ENCODE measurements at regions not wholly inside any gene's neighbourhood (a gene's known extent, or its start where the extent isn't known, plus 50 kb on each side); places are given as distances from the start of the nearest gene placed in this dataset.
"Not testable (repeated sequence)": the region's sequence is repeated elsewhere in the genome, so short reads cannot be mapped to it uniquely, and the experiment has no call there.

DNA sequence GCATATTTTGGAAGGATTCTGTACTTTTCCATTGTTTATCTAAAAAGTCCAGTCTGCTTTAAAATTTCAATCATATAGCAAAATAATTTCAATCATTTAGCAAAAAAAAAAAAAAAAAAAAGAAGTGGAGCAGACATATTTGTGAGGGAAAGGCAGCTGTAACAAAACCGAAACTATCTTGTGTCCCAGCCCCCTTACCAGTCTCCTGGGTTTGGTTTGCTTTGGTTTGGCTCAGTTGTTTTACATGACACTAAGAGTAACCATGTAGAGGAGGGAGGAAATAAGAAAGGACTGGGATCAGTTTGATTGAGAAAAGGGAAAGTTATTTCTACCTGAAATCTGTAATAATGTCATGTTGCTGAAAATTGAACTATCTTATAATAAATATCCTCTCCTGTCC lies 158.8 kb upstream of the GADL1 start:
- no peak for DNase-seq

DNA sequence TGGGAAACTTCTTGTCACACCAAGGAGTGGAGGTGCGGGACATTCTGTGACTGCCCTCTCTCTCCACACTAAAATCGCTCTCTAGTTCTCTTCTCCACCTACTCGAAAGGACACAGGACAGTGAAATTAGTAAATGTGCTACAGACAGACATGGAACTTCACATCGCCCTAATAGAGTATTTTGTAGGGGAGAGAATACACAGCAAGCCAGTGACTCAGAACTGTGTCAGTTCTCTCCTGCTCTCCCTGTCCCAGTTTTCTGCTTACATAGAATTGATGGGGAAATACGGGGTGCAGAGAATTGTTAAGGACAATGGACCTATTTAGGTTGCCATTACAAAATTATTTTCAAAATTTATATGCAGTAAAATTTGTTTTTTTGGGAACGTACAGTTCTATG lies 159.6 kb upstream of the GADL1 start:
- DNase-seq, result no peak

DNA sequence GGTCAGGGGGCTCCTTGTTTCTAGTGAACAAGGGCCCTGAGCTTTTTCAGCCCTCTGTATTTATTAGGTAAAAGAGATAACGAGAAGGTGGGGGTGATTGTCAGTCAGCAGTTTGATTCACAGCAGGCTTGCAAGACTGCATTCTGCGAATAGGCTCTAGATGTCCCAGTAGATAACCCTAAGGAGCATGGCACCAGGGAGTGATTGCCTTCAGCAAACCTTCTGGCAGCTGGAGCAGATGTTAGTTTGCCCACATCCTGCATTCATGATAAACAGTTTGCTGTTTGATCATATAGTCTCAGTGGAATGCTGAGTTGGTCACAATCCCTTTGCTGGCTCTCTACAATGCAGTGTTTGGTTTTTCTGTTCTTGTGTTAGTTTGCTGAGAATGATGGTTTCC lies 161.3 kb upstream of the GADL1 start:
- no peak for DNase-seq

DNA sequence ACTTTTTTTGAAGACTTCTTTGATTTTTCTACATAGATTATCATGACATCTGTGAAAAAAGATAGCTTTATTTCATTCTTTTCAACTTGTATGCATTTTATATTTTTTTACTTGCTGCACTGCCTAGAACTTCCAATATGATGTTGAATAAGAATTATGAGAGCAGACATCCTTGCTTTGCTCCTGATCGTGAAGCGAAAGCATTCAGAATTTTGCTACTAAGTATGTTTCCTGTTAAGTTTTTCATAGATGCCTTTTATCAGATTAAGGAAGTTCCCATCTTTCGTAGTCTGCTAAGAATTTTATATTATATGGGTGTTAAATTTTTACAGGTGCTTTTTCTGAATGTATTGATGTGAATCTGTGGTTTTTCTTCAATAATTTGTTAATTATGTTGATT lies 163.4 kb upstream of the GADL1 start:
- DNase-seq, result no peak

DNA sequence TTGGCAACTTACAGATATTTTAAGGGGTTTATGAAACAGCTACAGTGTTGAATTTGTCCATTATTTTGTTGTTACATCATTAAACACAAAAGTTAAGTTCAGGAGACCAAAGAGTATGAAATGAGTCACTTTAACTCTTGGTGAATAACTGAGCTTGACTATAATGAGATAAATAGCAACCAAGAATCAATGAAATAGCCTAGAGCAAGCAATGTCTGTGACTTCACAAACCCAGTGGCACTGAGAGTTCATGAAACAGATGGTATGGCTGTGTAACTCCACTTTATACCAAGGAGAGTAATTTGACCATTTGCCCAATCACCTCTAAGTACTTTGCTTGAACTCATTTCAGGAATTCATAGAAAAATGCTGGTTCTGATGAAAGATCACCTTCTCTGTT lies 169.6 kb upstream of the GADL1 start:
- no peak for DNase-seq

DNA sequence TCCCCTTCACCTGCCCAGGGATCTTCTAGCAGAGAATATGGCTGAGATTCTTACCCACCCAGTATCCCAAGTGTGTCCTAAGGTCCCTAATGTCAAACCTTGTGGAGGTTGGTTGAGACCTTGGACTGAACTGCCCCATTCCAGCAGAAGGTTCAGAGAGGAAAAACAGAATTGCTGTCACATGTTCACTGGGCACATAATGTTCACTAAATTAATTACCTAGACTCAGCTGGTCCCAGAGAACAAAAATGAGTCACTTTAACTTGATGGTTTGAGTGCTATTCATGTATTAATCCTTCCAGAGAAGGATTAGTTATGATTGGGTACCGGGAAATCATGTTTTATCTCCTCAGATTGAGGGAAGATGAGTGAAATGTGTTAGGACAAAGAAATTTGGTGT lies 171.3 kb upstream of the GADL1 start:
- no peak for DNase-seq

DNA sequence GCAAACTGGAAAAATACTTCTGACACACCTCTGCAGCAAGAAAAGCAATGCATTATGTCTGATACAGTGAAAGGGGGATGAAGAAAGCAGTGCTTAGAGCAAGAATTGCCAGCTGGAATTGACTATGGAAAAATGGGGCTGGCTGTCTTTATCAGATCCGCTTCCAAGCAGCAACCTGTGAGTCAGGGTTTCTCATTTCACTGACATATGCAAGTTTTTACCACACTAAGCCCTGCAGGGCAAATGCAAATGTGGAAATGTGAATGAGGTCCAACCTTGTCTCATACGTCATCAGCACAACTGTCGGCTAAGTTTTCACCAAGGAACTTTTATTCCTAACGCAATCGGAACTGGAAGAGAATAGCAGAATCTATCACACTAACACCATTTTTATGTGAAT lies 172.5 kb upstream of the GADL1 start:
- no peak for DNase-seq

DNA sequence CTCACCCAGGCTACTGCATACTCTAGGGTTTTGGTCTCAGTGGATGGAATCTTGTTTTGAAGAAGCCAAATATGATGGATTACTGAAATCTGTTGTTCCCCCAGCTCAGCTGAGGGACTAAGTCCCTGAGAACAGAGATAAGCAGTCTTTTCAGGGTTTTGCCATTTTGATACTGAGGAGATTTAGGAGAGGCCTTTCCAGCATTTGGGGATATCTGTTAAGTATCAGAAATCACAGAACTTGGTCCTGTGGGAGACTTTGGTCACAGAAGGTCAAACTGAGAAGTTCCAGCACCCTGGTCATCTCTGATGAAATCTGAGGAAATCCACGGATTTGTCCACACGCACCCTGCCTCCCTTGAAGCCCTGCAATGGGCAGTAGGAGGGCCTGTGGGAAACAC lies 181.0 kb upstream of the GADL1 start:
- DNase-seq, result no peak

DNA sequence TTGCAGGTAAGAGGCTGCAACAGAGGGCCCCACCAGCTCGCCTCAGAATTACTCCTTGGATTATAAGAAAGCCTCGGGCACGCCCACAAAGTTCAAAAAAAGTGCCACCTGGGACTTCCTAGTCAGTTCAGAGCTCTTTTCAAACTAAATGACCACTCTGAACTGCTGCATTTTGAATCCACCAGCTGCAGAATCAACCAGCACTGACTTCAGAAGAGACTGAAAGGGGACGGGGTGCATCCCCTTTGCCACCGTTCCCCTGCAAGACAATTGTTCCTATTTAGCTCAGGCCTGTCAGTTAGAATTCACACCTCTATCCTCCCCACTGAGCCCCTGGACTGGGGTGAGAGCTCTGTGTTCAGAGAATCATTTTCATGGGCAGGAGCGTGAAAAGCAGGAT lies 181.4 kb upstream of the GADL1 start:
- DNase-seq, result no peak

DNA sequence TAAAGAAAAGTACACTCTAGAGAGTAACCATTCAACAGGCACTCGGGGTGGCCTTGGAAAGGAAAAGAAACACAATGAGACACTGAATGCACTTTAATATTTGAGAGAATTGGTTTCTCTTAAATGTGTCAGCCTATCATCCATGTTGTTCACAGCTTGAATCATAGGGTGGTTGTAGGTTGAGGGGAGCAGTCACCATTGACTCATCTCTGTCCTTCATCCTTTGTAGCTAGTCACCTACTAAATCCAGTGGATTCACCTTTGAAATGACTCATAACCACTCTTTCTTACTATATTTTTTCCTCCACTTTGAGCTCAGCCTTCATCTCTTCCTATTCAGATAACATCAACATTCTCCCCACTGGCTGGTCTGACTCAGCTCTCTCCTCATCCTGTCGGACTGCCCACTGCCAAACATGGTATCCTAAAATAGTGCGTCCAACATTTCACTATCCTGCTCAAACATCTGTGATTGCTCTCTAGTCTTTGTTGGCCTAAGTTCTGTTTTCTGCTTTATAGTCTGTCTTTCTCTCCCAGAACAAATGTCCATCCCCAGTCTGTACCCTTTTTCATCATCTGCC lies 182.7 kb upstream of the GADL1 start:
- no peak for DNase-seq

DNA sequence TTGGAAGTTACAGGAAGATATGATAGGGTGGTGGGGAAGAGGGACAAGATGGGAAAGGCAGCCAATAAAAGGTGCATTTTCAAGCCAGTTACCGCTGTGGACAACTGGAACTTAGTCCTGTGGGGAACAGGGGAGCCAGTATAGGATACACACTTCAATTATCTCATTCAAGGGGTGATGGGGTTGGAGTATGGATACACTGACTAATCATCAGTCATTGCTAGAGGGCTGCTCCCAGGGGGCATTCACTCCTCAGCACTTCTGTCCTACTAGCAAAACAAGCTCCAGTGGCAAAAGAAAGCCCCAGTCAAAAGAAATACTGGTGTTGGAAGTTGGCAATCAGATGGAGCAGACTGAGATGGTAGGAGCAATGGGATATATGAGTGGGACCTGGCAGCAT lies 183.4 kb upstream of the GADL1 start:
- no peak for DNase-seq

DNA sequence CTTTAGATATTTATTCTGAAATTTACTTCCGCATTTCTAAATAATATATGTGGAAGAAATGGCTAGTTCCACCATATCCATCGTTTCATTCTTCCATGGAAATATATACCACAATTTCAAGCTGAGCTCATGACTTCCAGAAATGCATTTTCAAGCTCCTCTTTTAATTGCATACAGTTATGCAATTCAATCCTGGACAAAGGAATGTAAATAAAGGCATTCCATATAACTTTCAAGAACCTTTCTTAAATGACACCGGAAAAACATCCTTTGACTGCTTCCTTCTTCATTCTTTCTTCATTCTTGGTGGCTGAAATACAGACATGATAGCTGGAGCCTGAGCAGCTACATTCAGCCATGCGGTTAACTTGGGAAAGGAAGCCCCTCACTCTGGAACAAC lies 185.2 kb upstream of the GADL1 start:
- DNase-seq, result no peak

DNA sequence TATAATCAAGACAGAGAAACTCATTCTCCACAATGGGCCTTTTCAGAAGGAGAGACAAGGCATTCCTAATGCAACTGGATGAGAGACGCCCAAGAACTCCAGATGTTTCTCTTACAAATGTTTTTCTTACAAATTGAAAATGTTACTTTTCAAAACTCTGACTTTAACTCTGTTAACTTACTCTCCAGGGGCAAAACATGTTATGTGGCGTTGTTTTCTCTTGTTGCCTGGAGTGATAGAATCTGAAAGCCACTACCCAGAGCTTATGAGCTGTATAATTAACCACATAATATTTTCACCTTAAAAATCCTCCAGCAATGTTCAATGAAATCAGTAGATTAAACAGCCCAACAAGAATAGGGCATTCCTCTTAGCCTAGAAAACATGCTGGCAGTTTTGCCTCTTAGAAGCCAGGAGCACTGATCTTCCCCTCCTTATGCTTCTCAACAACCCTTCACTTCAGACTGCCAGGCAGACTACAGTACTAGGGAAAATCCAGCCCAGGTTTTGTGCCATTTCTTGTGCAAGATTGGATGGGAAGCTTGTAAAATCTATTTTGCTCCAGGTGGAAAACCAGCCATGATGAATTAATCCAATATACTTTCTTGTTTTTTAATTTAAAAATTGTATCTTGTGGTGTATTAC lies 186.7 kb upstream of the GADL1 start:
- no peak for DNase-seq

DNA sequence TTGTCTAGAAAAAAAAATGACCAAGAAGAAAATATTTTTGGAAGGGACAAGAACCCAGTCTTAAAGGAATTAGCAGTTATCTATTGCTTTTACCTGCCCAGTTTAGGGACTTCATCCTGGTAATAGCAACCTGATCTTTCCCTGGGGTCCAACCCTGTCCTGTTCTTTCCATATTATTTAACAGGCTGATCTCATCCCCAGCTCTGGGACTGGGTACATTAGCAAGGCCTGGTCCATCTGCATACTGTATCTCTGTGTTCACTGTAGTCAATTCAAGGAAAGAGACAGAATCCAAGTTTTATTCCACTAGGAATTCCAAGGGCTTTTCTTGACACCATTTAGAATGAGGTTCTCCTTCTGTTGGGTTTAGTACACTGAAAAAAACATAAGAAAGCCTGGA lies 191.7 kb upstream of the GADL1 start:
- peak; percentile 2 for DNase-seq

DNA sequence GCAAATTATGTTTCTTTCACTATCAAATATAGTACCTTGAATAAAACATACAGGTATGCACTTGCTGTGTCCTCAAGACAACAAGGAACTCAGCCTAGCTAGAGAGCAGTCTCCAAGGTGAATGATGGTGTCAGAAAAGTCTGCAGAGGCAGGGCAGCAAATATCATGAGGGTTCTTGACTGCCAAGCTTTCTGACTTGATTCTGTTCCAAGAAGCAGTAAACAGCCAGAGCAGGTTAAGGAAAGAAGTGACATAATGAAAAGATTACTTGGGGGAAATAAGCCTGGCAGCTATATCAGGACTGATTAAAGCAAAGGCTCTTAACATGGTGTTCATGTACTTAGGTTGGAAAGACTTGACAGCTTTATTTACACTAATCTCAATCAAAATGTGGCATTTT lies 192.2 kb upstream of the GADL1 start:
- peak; percentile 7 for DNase-seq

DNA sequence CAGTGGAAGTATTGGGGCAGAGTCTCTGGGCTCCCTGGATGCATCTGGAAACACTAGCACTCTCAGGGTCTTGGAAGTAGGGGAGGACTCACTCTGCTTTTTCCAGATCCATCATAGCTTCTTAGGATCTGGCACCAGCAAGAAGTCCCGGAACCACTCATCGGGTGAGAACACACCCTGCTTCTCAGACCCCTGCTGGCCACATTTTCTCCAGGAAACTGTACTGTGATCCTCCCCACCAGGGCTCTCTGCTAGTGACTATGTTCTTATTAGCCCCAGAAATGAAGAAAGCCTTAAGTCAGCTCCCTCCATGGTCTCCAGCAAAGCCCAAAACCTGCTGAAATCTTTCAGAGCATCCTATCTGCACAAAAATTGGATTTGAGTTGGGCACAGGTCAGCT lies 197.3 kb upstream of the GADL1 start:
- DNase-seq, result no peak

DNA sequence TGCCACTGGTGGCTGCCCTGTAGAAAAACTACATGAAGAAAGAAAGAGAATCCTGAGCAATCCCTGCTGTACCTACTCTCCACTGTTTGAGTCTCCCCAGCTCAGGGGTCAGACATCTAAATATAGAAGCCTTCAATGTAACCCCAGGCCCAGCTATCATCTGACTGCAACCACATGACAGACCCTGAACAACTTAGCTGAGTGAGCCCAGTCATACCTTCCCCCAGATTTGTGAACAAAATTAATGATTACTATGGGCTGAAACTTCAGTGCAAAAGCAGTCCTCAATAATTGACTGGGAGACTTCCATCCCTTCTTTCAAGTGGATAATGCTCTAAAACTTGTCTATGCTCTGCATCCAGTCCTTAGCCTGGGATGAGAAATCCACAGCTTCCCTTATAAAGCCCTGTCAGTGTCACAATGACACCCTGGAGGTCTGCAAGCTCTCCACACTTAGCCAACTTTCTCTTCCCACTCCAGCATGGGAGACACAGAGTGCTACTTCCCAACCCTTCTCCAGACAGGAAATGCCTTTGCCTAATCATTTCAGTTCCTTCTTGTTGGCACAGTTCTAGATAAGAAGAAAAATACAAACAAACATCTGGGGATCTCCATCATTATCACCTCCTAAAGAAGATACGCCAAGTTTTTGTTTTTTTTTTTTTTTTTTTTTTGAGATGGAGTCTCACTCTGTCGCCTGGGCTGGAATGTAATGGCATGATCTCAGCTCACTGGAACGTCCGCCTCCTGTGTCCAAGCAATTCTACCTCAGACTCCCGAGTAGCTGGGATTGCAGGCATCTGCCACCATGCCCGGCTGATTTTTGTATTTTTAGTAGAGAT lies 198.5 kb upstream of the GADL1 start:
- DNase-seq, result no peak

DNA sequence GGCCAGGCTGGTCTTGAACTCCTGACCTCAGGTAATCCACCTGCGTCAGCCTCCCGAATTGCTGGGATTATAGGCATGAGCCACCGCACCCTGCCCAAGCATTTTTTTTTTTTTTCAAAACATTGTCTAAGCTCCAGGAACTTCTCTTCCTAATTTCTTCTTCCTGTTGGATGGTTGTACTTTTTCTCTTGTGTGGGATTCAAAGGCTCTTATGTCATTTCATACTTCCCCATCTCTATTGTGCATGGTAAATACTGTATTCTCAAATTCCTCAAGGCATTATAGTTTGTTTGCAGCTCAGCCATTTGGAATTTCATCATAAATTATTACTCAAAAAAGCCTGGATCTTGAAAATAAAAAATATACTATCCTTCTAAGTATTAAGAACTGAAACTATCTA lies 199.1 kb upstream of the GADL1 start:
- no peak for DNase-seq

DNA sequence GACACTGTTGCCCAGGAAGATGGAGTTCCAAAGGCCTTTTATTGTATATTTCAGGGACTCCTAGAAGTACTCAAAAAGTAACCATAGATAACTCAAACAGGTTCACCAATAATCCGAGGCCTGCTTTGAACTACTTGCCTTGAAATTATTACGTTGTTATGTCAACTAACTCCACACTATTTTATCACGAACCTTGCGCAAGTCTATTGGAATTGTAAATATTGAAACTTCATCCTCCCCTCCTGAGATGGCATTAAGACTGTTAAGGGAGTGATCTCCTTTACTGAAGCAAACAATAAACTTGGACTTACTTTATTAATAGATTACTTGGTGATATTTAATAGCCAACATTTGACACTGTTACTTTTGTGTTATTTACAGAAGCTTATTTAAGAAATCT lies 199.6 kb upstream of the GADL1 start:
- no peak for DNase-seq

DNA sequence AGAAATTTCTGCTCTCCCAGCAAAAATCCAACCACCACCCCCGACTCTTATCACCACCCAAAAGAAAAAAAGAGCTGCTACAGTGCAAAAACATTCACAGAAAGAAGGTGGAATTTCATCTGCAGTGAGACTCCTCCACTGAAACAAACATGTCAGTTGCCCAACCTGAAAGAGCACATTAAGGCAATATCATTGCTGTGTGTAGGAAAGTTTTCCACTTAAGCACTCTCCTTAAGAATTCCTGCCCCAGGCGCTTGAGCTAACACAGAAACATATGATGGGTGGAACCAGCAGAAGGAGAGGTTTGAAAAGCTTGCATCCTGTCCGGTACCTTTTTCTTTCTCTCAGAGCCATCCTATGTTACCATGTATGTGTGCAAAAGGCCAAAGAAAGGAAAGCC lies 200.8 kb upstream of the GADL1 start:
- DNase-seq, result no peak

DNA sequence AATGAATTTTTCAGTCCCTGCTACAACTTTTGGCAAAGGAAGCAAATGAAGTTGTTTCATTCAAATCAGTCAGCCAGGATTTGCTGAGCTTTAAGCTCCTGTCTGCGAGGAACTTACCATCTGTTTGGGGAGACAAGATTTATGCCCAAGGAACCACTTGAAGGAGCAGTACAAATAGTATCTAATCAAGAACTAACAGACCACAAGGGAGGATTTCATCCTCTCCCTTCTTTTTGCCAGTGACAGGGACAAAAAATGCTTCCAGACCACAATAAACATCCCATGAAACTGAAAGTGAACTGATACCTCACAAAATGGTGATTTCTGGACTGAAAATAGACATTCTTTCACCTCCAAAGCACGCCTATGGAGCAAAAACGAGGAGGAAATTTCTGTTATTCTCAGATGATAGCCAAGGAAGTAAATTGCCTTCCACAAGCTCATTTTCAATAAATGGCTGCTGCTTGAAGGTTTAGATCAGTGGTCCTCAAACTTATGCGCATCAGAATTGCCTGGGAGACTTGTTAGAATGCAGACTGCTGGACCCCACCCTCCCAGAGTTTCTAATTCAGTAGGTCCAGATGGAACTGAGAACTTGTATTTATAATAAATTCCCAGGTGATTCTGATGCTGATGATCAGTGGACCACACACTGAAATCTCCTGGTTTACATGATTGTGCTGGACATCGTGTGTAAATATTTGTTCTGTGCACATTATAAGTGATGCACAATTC lies 202.4 kb upstream of the GADL1 start:
- no peak for DNase-seq

DNA sequence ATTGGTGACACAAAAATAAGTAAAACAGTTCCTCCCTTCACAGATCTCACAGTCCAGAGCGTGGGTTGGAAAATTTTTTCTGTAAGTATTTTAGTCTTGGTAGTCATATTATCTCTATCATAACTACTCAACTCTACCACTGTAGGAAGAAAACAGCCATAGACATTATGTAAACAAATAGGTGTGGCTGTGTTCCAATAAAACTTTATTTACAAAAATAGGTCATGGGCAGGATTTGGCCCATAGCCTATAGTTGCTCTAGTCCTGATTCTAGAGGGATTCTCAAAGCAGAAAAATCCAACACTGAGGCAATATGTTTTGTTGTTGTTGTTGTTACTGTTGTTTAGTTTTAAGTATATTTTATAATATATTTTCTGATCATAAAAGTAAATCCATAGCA lies 206.1 kb upstream of the GADL1 start:
- DNase-seq, result no peak

DNA sequence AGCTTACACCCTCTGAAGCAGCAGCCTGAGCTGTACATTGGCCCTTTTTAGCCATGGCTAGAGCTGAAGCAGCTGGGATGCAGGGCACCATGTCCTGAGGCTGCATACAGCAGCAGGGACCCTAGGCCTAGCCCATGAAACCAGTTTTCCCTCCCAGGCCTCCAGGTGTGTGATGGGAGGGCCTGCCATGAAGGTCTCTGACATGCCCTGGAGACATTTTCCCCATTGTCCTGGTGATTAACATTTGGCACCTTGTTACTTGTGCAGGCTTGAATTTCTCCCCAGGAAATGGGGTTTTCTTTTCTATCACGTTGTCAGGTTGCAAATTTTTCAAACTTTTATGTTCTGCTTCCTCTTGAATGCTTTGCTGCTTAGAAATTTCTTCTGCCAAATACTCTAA lies 206.8 kb upstream of the GADL1 start:
- DNase-seq, result not testable (repeated sequence)
